Skin epidermis (tissue), 12 donors: ENCODE measurements at regions not wholly inside any gene's neighbourhood (a gene's known extent, or its start where the extent isn't known, plus 50 kb on each side); places are given as distances from the start of the nearest gene placed in this dataset.

Source experiments
- H3K27ac ChIP-seq, 21 experiments: fragments of 200-600 bp; sonication (generic) in 11 of 21; one replicate each; pipeline ENCODE4 v1.5.0; 2020; ENCODE audit warnings: mild to moderate bottlenecking in 3 of 21, inconsistent platforms in 2 of 21, moderate library complexity in 2 of 21
- H3K4me3 ChIP-seq, 7 experiments: fragments of 200-600 bp; sonication (generic) in 2 of 7; one replicate each; pipeline ENCODE4 v1.5.0; 2020; ENCODE audit warnings: inconsistent platforms in 2 of 7, mild to moderate bottlenecking in 2 of 7, moderate library complexity in 1 of 7

DNA sequence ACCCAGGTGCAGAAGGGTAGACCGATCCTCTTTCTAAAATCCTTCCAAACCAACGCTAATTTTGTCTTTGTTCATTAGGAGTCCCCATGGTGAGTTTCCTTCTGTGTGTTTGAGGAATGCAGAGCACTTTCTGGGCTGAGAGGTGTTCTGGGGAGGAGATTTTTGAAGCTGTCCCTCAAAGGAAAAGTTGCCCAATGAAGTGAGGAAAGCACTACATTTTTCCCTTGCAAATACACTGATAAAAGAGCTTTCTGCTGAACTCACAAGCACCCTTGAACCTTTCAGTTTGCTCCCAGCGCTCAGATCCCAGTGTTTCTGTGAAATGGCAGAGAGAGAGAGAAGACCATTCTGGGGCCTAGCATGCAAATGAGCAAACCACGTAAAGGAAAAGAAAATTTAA is 299.6 kb upstream of the FANCL start:
- H3K4me3 ChIP-seq, result no peak overlapping the region

GRCh38 chr2:58539973-58540372 is 298.8 kb upstream of the FANCL start:
- H3K4me3 ChIP-seq, result no peak overlapping the region
- H3K27ac ChIP-seq, result peak overlapping the region in 2 of 21 experiments; percentile 1 to 9

More for the DNA sequence above, 299.6 kb upstream of the FANCL start:
- peak overlapping the region in 4 of 21 experiments; percentile 4 to 57 (median 8) for H3K27ac ChIP-seq

DNA sequence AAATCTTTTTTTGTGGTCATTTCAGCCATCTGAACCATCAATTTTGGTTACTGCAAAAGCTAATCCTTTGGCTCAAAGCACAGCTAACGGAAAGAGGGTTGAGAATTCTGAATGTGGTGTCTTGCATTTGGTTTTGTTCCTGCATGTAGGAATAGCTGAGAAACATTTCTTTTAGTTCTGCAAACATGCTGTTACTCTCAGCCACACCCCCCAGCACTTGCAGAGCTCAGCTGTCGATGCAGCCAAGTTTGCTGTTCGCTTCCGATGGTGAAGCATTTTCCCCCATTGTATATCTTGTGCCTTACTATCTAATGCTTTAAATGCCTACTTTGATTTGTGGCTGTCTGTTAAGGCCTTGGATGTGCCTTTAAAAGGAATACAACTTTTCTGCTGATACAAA is 294.9 kb upstream of the FANCL start:
- Histone ChIP-seq H3K4me3 (no peak overlapping the region), H3K27ac (no peak overlapping the region)

- H3K4me3 ChIP-seq, result no peak overlapping the region
- no peak overlapping the region for H3K27ac ChIP-seq
Measured at GRCh38 chr2:58535182-58535581, 294.1 kb upstream of the FANCL start.

DNA sequence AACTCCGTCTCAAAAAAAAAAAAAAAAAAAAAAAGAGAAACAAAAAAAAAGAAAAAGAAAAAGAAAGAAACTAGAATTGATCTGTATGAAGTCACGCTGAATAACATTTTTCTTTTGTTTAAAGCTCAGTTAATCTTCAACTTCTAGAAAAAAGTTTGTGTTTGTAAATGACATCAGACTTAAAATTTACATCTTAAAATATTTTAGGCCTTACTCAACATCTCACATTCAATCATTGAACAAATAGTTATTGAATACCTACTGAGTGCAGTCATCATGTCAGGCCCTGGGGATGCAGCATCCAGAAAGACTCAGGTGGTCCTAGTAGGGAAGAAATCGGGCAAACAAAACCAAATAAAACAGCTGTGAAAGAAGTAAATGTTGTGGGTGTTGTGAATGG is 292.3 kb upstream of the FANCL start:
- Histone ChIP-seq H3K4me3 (no peak overlapping the region), H3K27ac (no peak overlapping the region)

GRCh38 chr2:58532641-58533040 is 291.5 kb upstream of the FANCL start:
- Histone ChIP-seq H3K4me3 (no peak overlapping the region), H3K27ac (no peak overlapping the region)

DNA sequence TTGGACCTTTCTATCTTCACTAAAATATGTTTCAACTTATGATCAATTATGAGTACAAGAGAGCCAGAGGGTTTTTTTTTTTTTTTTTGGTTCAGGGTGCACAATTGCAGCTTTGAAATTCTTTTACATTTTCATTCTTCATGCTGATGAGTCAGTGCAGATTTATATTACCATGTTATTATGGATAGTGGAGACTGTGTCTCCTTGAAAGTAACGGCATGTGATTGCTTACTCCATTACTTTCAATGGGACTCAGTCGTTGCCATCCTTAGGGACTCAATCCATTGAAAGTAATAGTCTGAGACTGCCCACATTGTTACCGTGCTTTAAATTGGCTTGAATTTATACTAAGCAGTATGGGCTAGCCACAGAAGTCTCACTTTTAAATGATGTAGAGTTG is 286.5 kb upstream of the FANCL start:
- Histone ChIP-seq H3K27ac (no peak overlapping the region), H3K4me3 (no peak overlapping the region)

GRCh38 chr2:58521803-58522554 is 280.9 kb upstream of the FANCL start:
- Histone ChIP-seq H3K27ac (no peak overlapping the region), H3K4me3 (no peak overlapping the region)

DNA sequence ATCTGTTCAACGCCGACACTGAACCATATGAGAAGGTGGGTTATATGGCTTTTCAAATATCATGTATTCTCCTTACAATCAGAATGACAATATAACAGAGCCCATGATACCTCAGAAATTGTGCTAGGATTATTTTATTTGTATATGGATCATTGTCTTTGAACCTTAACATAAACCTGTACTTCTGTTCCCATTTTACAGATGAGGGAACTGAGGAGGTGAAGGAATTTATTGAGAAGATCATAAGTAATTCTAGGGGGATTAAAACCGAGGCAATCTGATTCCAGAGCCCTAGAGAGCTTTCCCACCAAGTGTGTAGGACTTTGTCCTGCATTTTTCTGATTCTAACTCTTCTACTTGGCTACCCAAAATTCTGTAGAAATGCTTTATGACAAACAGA is 279.8 kb upstream of the FANCL start:
- H3K4me3 ChIP-seq, result no peak overlapping the region
- no peak overlapping the region for H3K27ac ChIP-seq

- Histone ChIP-seq H3K27ac (no peak overlapping the region), H3K4me3 (no peak overlapping the region)
Measured at GRCh38 chr2:58517881-58518280, 276.8 kb upstream of the FANCL start.

GRCh38 chr2:58516695-58517094 is 275.6 kb upstream of the FANCL start:
- Histone ChIP-seq H3K4me3 (no peak overlapping the region), H3K27ac (no peak overlapping the region)

- Histone ChIP-seq H3K27ac (no peak overlapping the region), H3K4me3 (no peak overlapping the region)
Measured at GRCh38 chr2:58515827-58516573, 274.9 kb upstream of the FANCL start.

- no peak overlapping the region for H3K27ac ChIP-seq
- H3K4me3 ChIP-seq, result no peak overlapping the region
Measured at GRCh38 chr2:58514252-58514651, 273.1 kb upstream of the FANCL start.

- H3K4me3 ChIP-seq, result no peak overlapping the region
- H3K27ac ChIP-seq, result no peak overlapping the region
Measured at GRCh38 chr2:58512878-58513277, 271.8 kb upstream of the FANCL start.

DNA sequence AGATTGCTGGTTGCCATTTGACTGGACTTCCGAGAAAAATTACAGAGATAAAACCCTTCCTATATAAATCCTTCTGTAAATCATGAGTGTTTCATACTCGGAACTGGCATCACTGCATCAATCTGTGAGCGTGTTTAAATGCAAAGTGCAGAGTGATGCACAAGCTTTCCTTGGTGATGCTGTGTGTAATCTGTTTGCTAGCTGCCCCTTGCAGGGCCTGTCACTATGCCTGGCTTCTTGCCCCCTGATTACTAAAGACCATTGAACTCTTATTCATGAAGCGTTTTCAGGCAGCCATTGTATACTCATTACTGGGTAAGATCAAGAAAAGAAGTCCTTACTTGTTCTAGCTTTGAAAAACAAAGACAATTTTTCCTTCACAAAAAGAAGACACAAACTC is 266.9 kb upstream of the FANCL start:
- no peak overlapping the region for H3K27ac ChIP-seq
- no peak overlapping the region for H3K4me3 ChIP-seq

DNA sequence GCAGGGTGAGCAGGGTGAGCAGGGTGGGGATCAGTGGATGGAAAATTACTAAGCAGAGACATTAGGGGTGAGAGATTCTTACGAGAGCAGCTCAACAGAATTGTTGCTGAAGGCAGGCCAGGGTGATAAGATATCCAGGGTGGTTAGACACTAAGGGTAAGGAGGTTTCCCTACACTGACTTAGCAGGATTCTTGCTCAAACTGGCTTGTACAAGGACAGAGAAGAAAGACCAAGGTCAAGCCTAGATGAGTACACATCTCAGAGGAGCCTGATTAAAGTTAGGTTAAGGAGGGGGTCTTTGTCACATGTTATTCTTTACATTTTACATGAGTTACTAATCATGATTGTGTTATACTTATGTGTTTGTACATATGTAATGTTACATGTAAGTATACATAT is 262.8 kb upstream of the FANCL start:
- no peak overlapping the region for H3K27ac ChIP-seq
- H3K4me3 ChIP-seq, result no peak overlapping the region

DNA sequence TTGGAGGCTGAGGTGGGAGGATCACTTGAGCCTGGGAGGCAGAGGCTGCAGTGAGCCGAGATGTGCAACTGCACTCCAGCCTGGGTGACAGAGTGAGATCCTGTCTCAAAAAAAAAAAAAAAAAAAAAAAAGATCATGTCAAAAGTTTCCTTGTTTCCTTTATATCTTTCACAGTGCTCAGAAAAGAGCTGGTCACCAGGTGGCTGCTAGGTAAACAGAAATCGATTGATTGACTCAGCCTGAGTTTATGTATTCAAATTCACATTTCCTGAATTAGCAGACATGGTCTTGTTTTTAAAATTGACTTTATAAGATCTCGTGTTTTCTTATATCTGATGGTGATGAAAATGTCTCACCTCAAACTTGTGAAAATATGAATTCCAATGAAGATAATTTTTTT is 261.8 kb upstream of the FANCL start:
- Histone ChIP-seq H3K27ac (no peak overlapping the region), H3K4me3 (no peak overlapping the region)

GRCh38 chr2:58501371-58502160 is 260.4 kb upstream of the FANCL start:
- H3K4me3 ChIP-seq, result no peak overlapping the region

GRCh38 chr2:58497168-58497567 is 256.0 kb upstream of the FANCL start:
- no peak overlapping the region for H3K27ac ChIP-seq

More at GRCh38 chr2:58501371-58502160, 260.4 kb upstream of the FANCL start:
- H3K27ac ChIP-seq, result no peak overlapping the region

GRCh38 chr2:58495806-58496205 is 254.7 kb upstream of the FANCL start:
- H3K4me3 ChIP-seq, result no peak overlapping the region
- H3K27ac ChIP-seq, result no peak overlapping the region

More at GRCh38 chr2:58497168-58497567, 256.0 kb upstream of the FANCL start:
- no peak overlapping the region for H3K4me3 ChIP-seq
